ENCODE measurements at regions not wholly inside any gene's neighbourhood (a gene's known extent, or its start where the extent isn't known, plus 50 kb on each side); places are given as distances from the start of the nearest gene placed in this dataset.

- Histone ChIP-seq H4K20me1 (ENCODE audit: insufficient read depth) (no peaks in the 10 kb centered on the region), H2AFZ (ENCODE audit: low read depth) (no peak overlapping the region), H3K4me2 (no peak overlapping the region), H3K4me3 (IDR thresholded peaks at IDR 0.05; ENCODE audit: insufficient read depth, low read depth, low read length) (no peak overlapping the region), H3K9ac (no peak overlapping the region), H3K36me3 (ENCODE audit: insufficient read depth) (no peaks in the 10 kb centered on the region), H3K4me1 (ENCODE audit: low read depth, poor library complexity, severe bottlenecking) (no peaks in the 10 kb centered on the region), H3K27me3 (ENCODE audit: insufficient read depth, low read depth) (no peaks in the 10 kb centered on the region), H3K79me2 (ENCODE audit: insufficient read depth, low read depth) (no peaks in the 10 kb centered on the region), H3K27ac (no peak overlapping the region)
- no peak for TF ChIP-seq CTCF (conservative IDR thresholded peaks at IDR 0.05; ENCODE audit: low read depth, low read length)
Observed at GRCh38 chr18:78605255-78605654, 374.4 kb upstream of the SALL3 start.

GRCh38 chr18:78607221-78607620, 372.4 kb upstream of the SALL3 start:
- H3K36me3 ChIP-seq (ENCODE audit: insufficient read depth), result no peaks in the 10 kb centered on the region
- no peaks in the 10 kb centered on the region for H4K20me1 ChIP-seq (ENCODE audit: insufficient read depth)
- no peaks in the 10 kb centered on the region for H3K4me1 ChIP-seq (ENCODE audit: low read depth, poor library complexity, severe bottlenecking)
- no peaks in the 10 kb centered on the region for H3K79me2 ChIP-seq (ENCODE audit: insufficient read depth, low read depth)
- no peak overlapping the region for H3K4me2 ChIP-seq
- H3K27ac ChIP-seq, result no peak overlapping the region
- no peak for TF ChIP-seq CTCF (conservative IDR thresholded peaks at IDR 0.05; ENCODE audit: low read depth, low read length)
- no peaks in the 10 kb centered on the region for H3K27me3 ChIP-seq (ENCODE audit: insufficient read depth, low read depth)
- H3K9ac ChIP-seq, result no peak overlapping the region
- H3K4me3 ChIP-seq (IDR thresholded peaks at IDR 0.05; ENCODE audit: insufficient read depth, low read depth, low read length), result no peak overlapping the region
- no peak overlapping the region for H2AFZ ChIP-seq (ENCODE audit: low read depth)

GRCh38 chr18:78607784-78608183, 371.8 kb upstream of the SALL3 start:
- no peak overlapping the region for H3K4me3 ChIP-seq (IDR thresholded peaks at IDR 0.05; ENCODE audit: insufficient read depth, low read depth, low read length)
- TF ChIP-seq CTCF (conservative IDR thresholded peaks at IDR 0.05; ENCODE audit: low read depth, low read length), result no peak
- H3K4me2 ChIP-seq, result no peak overlapping the region
- no peaks in the 10 kb centered on the region for H3K36me3 ChIP-seq (ENCODE audit: insufficient read depth)
- H3K4me1 ChIP-seq (ENCODE audit: low read depth, poor library complexity, severe bottlenecking), result no peaks in the 10 kb centered on the region
- no peak overlapping the region for H2AFZ ChIP-seq (ENCODE audit: low read depth)
- H3K79me2 ChIP-seq (ENCODE audit: insufficient read depth, low read depth), result no peaks in the 10 kb centered on the region
- H4K20me1 ChIP-seq (ENCODE audit: insufficient read depth), result no peaks in the 10 kb centered on the region
- H3K27ac ChIP-seq, result no peak overlapping the region
- no peak overlapping the region for H3K9ac ChIP-seq
- H3K27me3 ChIP-seq (ENCODE audit: insufficient read depth, low read depth), result no peaks in the 10 kb centered on the region

- Histone ChIP-seq H3K27me3 (ENCODE audit: insufficient read depth, low read depth) (no peaks in the 10 kb centered on the region), H4K20me1 (ENCODE audit: insufficient read depth) (no peaks in the 10 kb centered on the region), H3K4me1 (ENCODE audit: low read depth, poor library complexity, severe bottlenecking) (no peaks in the 10 kb centered on the region), H3K9ac (no peak overlapping the region), H3K36me3 (ENCODE audit: insufficient read depth) (no peaks in the 10 kb centered on the region), H3K27ac (no peak overlapping the region), H3K79me2 (ENCODE audit: insufficient read depth, low read depth) (no peaks in the 10 kb centered on the region), H3K4me3 (IDR thresholded peaks at IDR 0.05; ENCODE audit: insufficient read depth, low read depth, low read length) (no peak overlapping the region), H3K4me2 (no peak overlapping the region), H2AFZ (ENCODE audit: low read depth) (no peak overlapping the region)
- no peak for TF ChIP-seq CTCF (conservative IDR thresholded peaks at IDR 0.05; ENCODE audit: low read depth, low read length)
Observed at GRCh38 chr18:78610179-78610578, 369.4 kb upstream of the SALL3 start.

Data from KMS-11 (cell line).